ENCODE measurements at regions not wholly inside any gene's neighbourhood (a gene's known extent, or its start where the extent isn't known, plus 50 kb on each side); places are given as distances from the start of the nearest gene placed in this dataset.
"Not testable (repeated sequence)": the region's sequence is repeated elsewhere in the genome, so short reads cannot be mapped to it uniquely, and the experiment has no call there.

- DNase-seq (ENCODE audit: low spot score), result no peak
- Histone ChIP-seq H3K4me3 (ENCODE audit: low read depth in 1 of 3, low read length in 3 of 3) (no peak overlapping the region), H3K9me3 (ENCODE audit: control insufficient read depth in 4 of 4, low read length in 3 of 4) (no peaks in the 10 kb centered on the region), H3K27ac (ENCODE audit: low read depth in 1 of 2, low read length in 2 of 2) (no peak overlapping the region), H3K27me3 (ENCODE audit: control insufficient read depth in 4 of 4, insufficient read depth in 4 of 4, low read length in 3 of 4) (no peaks in the 10 kb centered on the region), H3K4me1 (ENCODE audit: control insufficient read depth in 4 of 4, insufficient read depth in 4 of 4, low read length in 3 of 4) (no peaks in the 10 kb centered on the region), H3K36me3 (ENCODE audit: control insufficient read depth in 4 of 4, insufficient read depth in 3 of 4, low read depth in 1 of 4, low read length in 3 of 4) (no peaks in the 10 kb centered on the region), H3K9ac (ENCODE audit: low read depth in 1 of 2, low read length in 2 of 2) (no peak overlapping the region)
- no peak for TF ChIP-seq FOXA2 (IDR thresholded peaks at IDR 0.05)
- TF ChIP-seq EGR1 (IDR thresholded peaks at IDR 0.05; ENCODE audit: low read depth in 2 of 2), result no peak
- TF ChIP-seq RAD21 (IDR thresholded peaks at IDR 0.05), result no peak
- TF ChIP-seq CTCF (IDR thresholded peaks at IDR 0.05; ENCODE audit: low read depth, low read length, missing input control), result no peak
- TF ChIP-seq HNF4G (IDR thresholded peaks at IDR 0.05), result no peak
- TF ChIP-seq HNF4A (conservative IDR thresholded peaks at IDR 0.05), result no peak
- TF ChIP-seq GABPA (IDR thresholded peaks at IDR 0.05 in 1 of 2, conservative IDR thresholded peaks at IDR 0.05 in 1 of 2), result no peak
- TF ChIP-seq JUND (IDR thresholded peaks at IDR 0.05), result no peak
- TF ChIP-seq SP1 (IDR thresholded peaks at IDR 0.05), result no peak
- WGBS, result 92% methylated on average over 1 of the region's 1 CpG
Observed at GRCh38 chr10:28993861-28994260, 295.0 kb upstream of the LYZL1 start.

GRCh38 chr10:28994802-28995201 lies 294.1 kb upstream of the LYZL1 start:
- H3K4me3 ChIP-seq (ENCODE audit: low read depth in 1 of 3, low read length in 3 of 3); DNase-seq (ENCODE audit: low spot score); H3K9ac ChIP-seq (ENCODE audit: low read depth in 1 of 2, low read length in 2 of 2); H3K4me1 ChIP-seq (ENCODE audit: control insufficient read depth in 4 of 4, insufficient read depth in 4 of 4, low read length in 3 of 4); H3K27me3 ChIP-seq (ENCODE audit: control insufficient read depth in 4 of 4, insufficient read depth in 4 of 4, low read length in 3 of 4); H3K9me3 ChIP-seq (ENCODE audit: control insufficient read depth in 4 of 4, low read length in 3 of 4); H3K36me3 ChIP-seq (ENCODE audit: control insufficient read depth in 4 of 4, insufficient read depth in 3 of 4, low read depth in 1 of 4, low read length in 3 of 4); H3K27ac ChIP-seq (ENCODE audit: low read depth in 1 of 2, low read length in 2 of 2): not testable (repeated sequence)
- 95% methylated on average over 5 of the region's 5 CpGs for WGBS

GRCh38 chr10:28995497-28995896 lies 293.4 kb upstream of the LYZL1 start:
- 96% methylated on average over 4 of the region's 4 CpGs for WGBS
- no peak overlapping the region for H3K9ac ChIP-seq (ENCODE audit: low read depth in 1 of 2, low read length in 2 of 2)
- no peak for TF ChIP-seq YY1 (IDR thresholded peaks at IDR 0.05)
- TF ChIP-seq MAX (IDR thresholded peaks at IDR 0.05), result no peak
- no peak for TF ChIP-seq REST (IDR thresholded peaks at IDR 0.05)
- TF ChIP-seq ATF3 (IDR thresholded peaks at IDR 0.05), result no peak
- TF ChIP-seq NR2F2 (IDR thresholded peaks at IDR 0.05), result no peak
- no peak for TF ChIP-seq CTCF (IDR thresholded peaks at IDR 0.05; ENCODE audit: low read depth, low read length, missing input control)
- TF ChIP-seq RXRA (IDR thresholded peaks at IDR 0.05), result no peak
- TF ChIP-seq JUND (IDR thresholded peaks at IDR 0.05), result no peak
- no peak for TF ChIP-seq SP1 (IDR thresholded peaks at IDR 0.05)
- TF ChIP-seq FOXA1 (IDR thresholded peaks at IDR 0.05), result no peak
- no peak for TF ChIP-seq EGR1 (IDR thresholded peaks at IDR 0.05; ENCODE audit: low read depth in 2 of 2)
- no peak for TF ChIP-seq TAF1 (conservative IDR thresholded peaks at IDR 0.05)
- TF ChIP-seq GABPA (IDR thresholded peaks at IDR 0.05 in 1 of 2, conservative IDR thresholded peaks at IDR 0.05 in 1 of 2), result no peak
- TF ChIP-seq HNF4A (conservative IDR thresholded peaks at IDR 0.05), result no peak
- no peak for TF ChIP-seq FOXA2 (IDR thresholded peaks at IDR 0.05)
- TF ChIP-seq RAD21 (IDR thresholded peaks at IDR 0.05), result no peak
- no peak for TF ChIP-seq ZBTB33 (IDR thresholded peaks at IDR 0.05)
- TF ChIP-seq HNF4G (IDR thresholded peaks at IDR 0.05), result no peak
- no peak overlapping the region for H3K4me3 ChIP-seq (ENCODE audit: low read depth in 1 of 3, low read length in 3 of 3)
- DNase-seq (ENCODE audit: low spot score), result no peak
- H3K9me3 ChIP-seq (ENCODE audit: control insufficient read depth in 4 of 4, low read length in 3 of 4), result no peaks in the 10 kb centered on the region
- no peaks in the 10 kb centered on the region for H3K27me3 ChIP-seq (ENCODE audit: control insufficient read depth in 4 of 4, insufficient read depth in 4 of 4, low read length in 3 of 4)
- no peaks in the 10 kb centered on the region for H3K36me3 ChIP-seq (ENCODE audit: control insufficient read depth in 4 of 4, insufficient read depth in 3 of 4, low read depth in 1 of 4, low read length in 3 of 4)
- no peak overlapping the region for H3K27ac ChIP-seq (ENCODE audit: low read depth in 1 of 2, low read length in 2 of 2)
- no peaks in the 10 kb centered on the region for H3K4me1 ChIP-seq (ENCODE audit: control insufficient read depth in 4 of 4, insufficient read depth in 4 of 4, low read length in 3 of 4)
